GM23338 (cell line): ENCODE measurements at regions not wholly inside any gene's neighbourhood (a gene's known extent, or its start where the extent isn't known, plus 50 kb on each side); places are given as distances from the start of the nearest gene placed in this dataset.

Source experiments
- CREB1 ChIP-seq: fragments of 250-450 bp; sonication (Bioruptor Pico); IDR thresholded peaks from 2 replicates; pipeline ENCODE4 v1.5.0; 2020; ENCODE audit warnings: low read depth, mild to moderate bottlenecking, moderate library complexity
- EZH2 ChIP-seq: fragments of 200-600 bp; sonication (generic); IDR thresholded peaks from one replicate; pipeline ENCODE4 v1.8.0; 2017; ENCODE audit warnings: antibody characterized with exemption, mild to moderate bottlenecking, low read depth; ENCODE audit not compliant: unreplicated experiment
- TF ChIP-seq, protein P1 (sequence below), 2 experiments: fragments of 200-600 bp in 1 of 2; sonication (generic) in 1 of 2; conservative IDR thresholded peaks; 2 replicates each; pipeline versions ENCODE4 v1.5.1 to v1.6.1; 2016 to 2017; ENCODE audit warnings: antibody characterized with exemption in 2 of 2, low read depth in 2 of 2, mild to moderate bottlenecking in 2 of 2, moderate library complexity in 1 of 2

- TF ChIP-seq, protein P1, sequence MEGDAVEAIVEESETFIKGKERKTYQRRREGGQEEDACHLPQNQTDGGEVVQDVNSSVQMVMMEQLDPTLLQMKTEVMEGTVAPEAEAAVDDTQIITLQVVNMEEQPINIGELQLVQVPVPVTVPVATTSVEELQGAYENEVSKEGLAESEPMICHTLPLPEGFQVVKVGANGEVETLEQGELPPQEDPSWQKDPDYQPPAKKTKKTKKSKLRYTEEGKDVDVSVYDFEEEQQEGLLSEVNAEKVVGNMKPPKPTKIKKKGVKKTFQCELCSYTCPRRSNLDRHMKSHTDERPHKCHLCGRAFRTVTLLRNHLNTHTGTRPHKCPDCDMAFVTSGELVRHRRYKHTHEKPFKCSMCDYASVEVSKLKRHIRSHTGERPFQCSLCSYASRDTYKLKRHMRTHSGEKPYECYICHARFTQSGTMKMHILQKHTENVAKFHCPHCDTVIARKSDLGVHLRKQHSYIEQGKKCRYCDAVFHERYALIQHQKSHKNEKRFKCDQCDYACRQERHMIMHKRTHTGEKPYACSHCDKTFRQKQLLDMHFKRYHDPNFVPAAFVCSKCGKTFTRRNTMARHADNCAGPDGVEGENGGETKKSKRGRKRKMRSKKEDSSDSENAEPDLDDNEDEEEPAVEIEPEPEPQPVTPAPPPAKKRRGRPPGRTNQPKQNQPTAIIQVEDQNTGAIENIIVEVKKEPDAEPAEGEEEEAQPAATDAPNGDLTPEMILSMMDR (conservative IDR thresholded peaks at IDR 0.05; ENCODE audit: low read depth in 2 of 2): no peak
- TF ChIP-seq CREB1 (no peak), EZH2 (no peak)
Measured at GRCh38 chr7:118028226-118028625, 155.0 kb upstream of the CTTNBP2 start.
